ENCODE measurements at regions not wholly inside any gene's neighbourhood (a gene's known extent, or its start where the extent isn't known, plus 50 kb on each side); places are given as distances from the start of the nearest gene placed in this dataset.

DNA sequence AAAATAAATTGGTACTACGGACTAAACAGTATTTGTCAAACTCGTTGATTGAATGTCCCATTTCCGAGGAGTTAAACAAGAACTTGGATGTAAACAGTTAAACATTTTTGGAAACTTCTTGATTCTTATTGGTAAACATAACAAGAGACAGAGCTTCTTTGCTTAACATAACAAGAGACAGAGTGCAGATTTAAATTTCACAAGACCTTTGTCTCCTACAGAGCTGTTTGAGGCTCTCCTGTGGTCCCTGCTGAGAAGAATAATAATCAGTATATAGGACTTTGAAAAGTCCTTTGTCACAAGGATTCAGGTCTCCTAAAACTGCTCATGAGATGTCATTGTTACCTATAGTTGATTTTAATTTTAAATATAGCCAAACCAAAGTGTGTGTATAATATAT is 170.6 kb upstream of the C21orf91 start:
- WGBS (ENCODE audit: insufficient coverage): no CpG with 5 or more reads among the region's 3 CpGs
- Mint-ChIP-seq H3K4me3 (no peak overlapping the region), H3K27me3 (ENCODE audit: low read depth in 3 of 3) (peaks cover 0 to 2% (median 1%) of the 10 kb centered on the region in 3 donors), H3K4me1 (no peaks in the 10 kb centered on the region), H3K36me3 (no peaks in the 10 kb centered on the region), H3K27ac (no peak overlapping the region), H3K9me3 (peaks cover 3 to 18% (median 13%) of the 10 kb centered on the region in 7 donors)
- no peaks in the 10 kb centered on the region for H3K36me3 ChIP-seq (replicated peaks in 1 of 2; ENCODE audit: control insufficient read depth in 1 of 2, insufficient read depth in 2 of 2, low read length in 2 of 2)
- H3K27me3 ChIP-seq (ENCODE audit: control insufficient read depth in 2 of 2, insufficient read depth in 2 of 2, low read length in 2 of 2): no peaks in the 10 kb centered on the region
- no peak overlapping the region for H3K4me2 ChIP-seq (replicated peaks; ENCODE audit: extremely low read depth, low read length, poor library complexity, severe bottlenecking)
- H2AFZ ChIP-seq (ENCODE audit: insufficient read depth, low read depth, low read length, poor library complexity, severe bottlenecking): no peak overlapping the region
- intact Hi-C loops (cut with micrococcal nuclease): no loop called here
- no peak overlapping the region for H3K9ac ChIP-seq (ENCODE audit: insufficient read depth, low read length, poor library complexity, severe bottlenecking)
- H3K4me3 ChIP-seq (replicated peaks in 1 of 3; ENCODE audit: low read depth in 2 of 3, low read length in 3 of 3): no peak overlapping the region
- DNase-seq: no peak
- H3K4me1 ChIP-seq (ENCODE audit: control insufficient read depth in 1 of 2, insufficient read depth in 2 of 2, low read length in 2 of 2): no peaks in the 10 kb centered on the region
- no peak overlapping the region for H3K27ac ChIP-seq (ENCODE audit: low read depth in 1 of 2, low read length in 2 of 2)
- H3K9me3 ChIP-seq (replicated peaks in 1 of 2; ENCODE audit: control insufficient read depth in 1 of 2, insufficient read depth in 1 of 2, low read length in 2 of 2): peaks cover 7 to 13% of the 10 kb centered on the region in 2 donors
- TF ChIP-seq, protein P1, sequence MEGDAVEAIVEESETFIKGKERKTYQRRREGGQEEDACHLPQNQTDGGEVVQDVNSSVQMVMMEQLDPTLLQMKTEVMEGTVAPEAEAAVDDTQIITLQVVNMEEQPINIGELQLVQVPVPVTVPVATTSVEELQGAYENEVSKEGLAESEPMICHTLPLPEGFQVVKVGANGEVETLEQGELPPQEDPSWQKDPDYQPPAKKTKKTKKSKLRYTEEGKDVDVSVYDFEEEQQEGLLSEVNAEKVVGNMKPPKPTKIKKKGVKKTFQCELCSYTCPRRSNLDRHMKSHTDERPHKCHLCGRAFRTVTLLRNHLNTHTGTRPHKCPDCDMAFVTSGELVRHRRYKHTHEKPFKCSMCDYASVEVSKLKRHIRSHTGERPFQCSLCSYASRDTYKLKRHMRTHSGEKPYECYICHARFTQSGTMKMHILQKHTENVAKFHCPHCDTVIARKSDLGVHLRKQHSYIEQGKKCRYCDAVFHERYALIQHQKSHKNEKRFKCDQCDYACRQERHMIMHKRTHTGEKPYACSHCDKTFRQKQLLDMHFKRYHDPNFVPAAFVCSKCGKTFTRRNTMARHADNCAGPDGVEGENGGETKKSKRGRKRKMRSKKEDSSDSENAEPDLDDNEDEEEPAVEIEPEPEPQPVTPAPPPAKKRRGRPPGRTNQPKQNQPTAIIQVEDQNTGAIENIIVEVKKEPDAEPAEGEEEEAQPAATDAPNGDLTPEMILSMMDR (IDR thresholded peaks at IDR 0.05): no peak
- H3K79me2 ChIP-seq (ENCODE audit: insufficient read depth, low read length): no peaks in the 10 kb centered on the region
- no peaks in the 10 kb centered on the region for H4K20me1 ChIP-seq (ENCODE audit: insufficient read depth, low read length)

DNA sequence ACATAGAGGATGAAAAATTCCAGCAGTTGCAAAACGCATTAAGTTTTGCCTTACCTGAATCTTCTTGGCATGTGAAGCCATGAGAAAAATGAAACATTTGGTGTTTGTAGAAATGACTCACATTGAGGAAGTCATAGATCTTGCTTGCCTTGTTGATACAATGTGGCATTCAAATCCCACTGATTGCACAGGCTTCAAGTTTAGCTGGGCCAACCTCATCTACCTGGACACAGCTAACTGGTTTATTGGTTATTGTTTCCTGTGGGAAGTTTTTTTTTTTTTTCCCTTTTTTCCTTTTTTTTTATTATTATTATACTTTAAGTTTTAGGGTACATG is 168.9 kb upstream of the C21orf91 start:
- H2AFZ ChIP-seq (ENCODE audit: insufficient read depth, low read depth, low read length, poor library complexity, severe bottlenecking): no peak overlapping the region
- intact Hi-C loops (cut with micrococcal nuclease): no loop called here
- no peaks in the 10 kb centered on the region for H3K4me1 ChIP-seq (ENCODE audit: control insufficient read depth in 1 of 2, insufficient read depth in 2 of 2, low read length in 2 of 2)
- peaks cover 0 to 4% of the 10 kb centered on the region in 2 donors for H3K9me3 ChIP-seq (replicated peaks in 1 of 2; ENCODE audit: control insufficient read depth in 1 of 2, insufficient read depth in 1 of 2, low read length in 2 of 2)
- Mint-ChIP-seq H3K9me3 (peaks cover 0 to 9% (median 6%) of the 10 kb centered on the region in 7 donors), H3K27me3 (ENCODE audit: low read depth in 3 of 3) (peaks cover 0 to 1% (median 0%) of the 10 kb centered on the region in 3 donors), H3K4me1 (no peaks in the 10 kb centered on the region), H3K27ac (no peak overlapping the region), H3K36me3 (no peaks in the 10 kb centered on the region), H3K4me3 (no peak overlapping the region)
- no peaks in the 10 kb centered on the region for H3K36me3 ChIP-seq (replicated peaks in 1 of 2; ENCODE audit: control insufficient read depth in 1 of 2, insufficient read depth in 2 of 2, low read length in 2 of 2)
- H3K79me2 ChIP-seq (ENCODE audit: insufficient read depth, low read length): no peaks in the 10 kb centered on the region
- no CpG with 5 or more reads among the region's 1 CpG for WGBS (ENCODE audit: insufficient coverage)
- H3K4me2 ChIP-seq (replicated peaks; ENCODE audit: extremely low read depth, low read length, poor library complexity, severe bottlenecking): no peak overlapping the region
- H3K27ac ChIP-seq (ENCODE audit: low read depth in 1 of 2, low read length in 2 of 2): no peak overlapping the region
- H3K27me3 ChIP-seq (ENCODE audit: control insufficient read depth in 2 of 2, insufficient read depth in 2 of 2, low read length in 2 of 2): no peaks in the 10 kb centered on the region
- no peak for DNase-seq
- TF ChIP-seq, protein P1 (IDR thresholded peaks at IDR 0.05): no peak
- no peaks in the 10 kb centered on the region for H4K20me1 ChIP-seq (ENCODE audit: insufficient read depth, low read length)
- no peak overlapping the region for H3K4me3 ChIP-seq (replicated peaks in 1 of 3; ENCODE audit: low read depth in 2 of 3, low read length in 3 of 3)
- H3K9ac ChIP-seq (ENCODE audit: insufficient read depth, low read length, poor library complexity, severe bottlenecking): no peak overlapping the region

All from CD14-positive monocyte (primary cell).